CD4-positive, alpha-beta T cell (primary cell): ENCODE measurements at regions not wholly inside any gene's neighbourhood (a gene's known extent, or its start where the extent isn't known, plus 50 kb on each side); places are given as distances from the start of the nearest gene placed in this dataset.

Experiments used
- ATAC-seq: fragments of 200-7000 bp; cut with Tn5 transposase; one replicate; pipeline ENCODE4 v1.10.0; 2022; ENCODE audit warnings: mild to moderate bottlenecking; ENCODE audit not compliant: poor library complexity
- CTCF ChIA-PET: fragments of 350-600 bp; sonication (Branson Sonifier 250); formaldehyde crosslinking; loops from one replicate; lab custom pipeline; 2021; ENCODE audit warnings: antibody characterized with exemption, inconsistent platforms; lab: Charles Lee
- POLR2A ChIA-PET: fragments of 350-600 bp; sonication (Branson Sonifier 250); formaldehyde crosslinking; loops from one replicate; lab custom pipeline; 2021; ENCODE audit warnings: antibody characterized with exemption, inconsistent platforms; lab: Charles Lee
- DNase-seq, 14 experiments: peaks; one replicate each; pipeline ENCODE4 v3.0.0-alpha.2; 2013 to 2020; ENCODE audit warnings: mixed read lengths in 2 of 14
- H3K27ac ChIP-seq, 2 donors: one replicate each; pipeline versions ENCODE4 v1.5.1 to v1.7.0; 2013; ENCODE audit warnings: low read length in 2 of 2, low read depth in 1 of 2, mild to moderate bottlenecking in 1 of 2
- H3K27me3 ChIP-seq, 2 experiments: 1 replicate in 1 of 2; 2 replicates in 1 of 2; pipeline versions ENCODE4 v1.6.1 to v1.7.0; 2013; ENCODE audit warnings: low read length in 2 of 2, control low read depth in 1 of 2, mild to moderate bottlenecking in 1 of 2, moderate library complexity in 1 of 2; ENCODE audit not compliant: insufficient read depth in 2 of 2, control insufficient read depth in 1 of 2
- H3K36me3 ChIP-seq: one replicate; pipeline ENCODE4 v1.6.1; 2013; ENCODE audit warnings: low read length, control low read depth; ENCODE audit not compliant: insufficient read depth
- H3K4me1 ChIP-seq: one replicate; pipeline ENCODE4 v1.6.1; 2013; ENCODE audit warnings: low read length, control low read depth; ENCODE audit not compliant: insufficient read depth
- H3K4me3 ChIP-seq: one replicate; pipeline ENCODE4 v1.5.1; 2013; ENCODE audit warnings: mild to moderate bottlenecking, low read length, moderate library complexity
- H3K9me3 ChIP-seq, 2 experiments: 1 replicate in 1 of 2; 2 replicates in 1 of 2; pipeline versions ENCODE4 v1.6.1 to v1.7.0; 2013; ENCODE audit warnings: low read length in 2 of 2, mild to moderate bottlenecking in 2 of 2, control low read depth in 1 of 2, moderate library complexity in 1 of 2; ENCODE audit not compliant: control insufficient read depth in 1 of 2, insufficient read depth in 1 of 2
- H3K27ac Mint-ChIP-seq: one replicate; pipeline ENCODE4 v1.8.0; 2020; ENCODE audit warnings: mixed read lengths
- H3K27me3 Mint-ChIP-seq: one replicate; pipeline ENCODE4 v1.8.0; 2021; ENCODE audit warnings: mixed read lengths
- H3K36me3 Mint-ChIP-seq: one replicate; pipeline ENCODE4 v1.8.0; 2021; ENCODE audit warnings: low read depth, mixed read lengths
- H3K4me1 Mint-ChIP-seq: one replicate; pipeline ENCODE4 v1.8.0; 2021; ENCODE audit warnings: low read depth, mixed read lengths
- H3K4me3 Mint-ChIP-seq: one replicate; pipeline ENCODE4 v1.8.0; 2020; ENCODE audit warnings: mild to moderate bottlenecking, mixed read lengths
- H3K9me3 Mint-ChIP-seq: one replicate; pipeline ENCODE4 v1.8.0; 2020; ENCODE audit warnings: mixed read lengths
- CTCF ChIP-seq: fragments of 200-600 bp; IDR thresholded peaks from one replicate; pipeline ENCODE4 v1.8.0; 2022; ENCODE audit warnings: antibody characterized with exemption, mild to moderate bottlenecking
- intact Hi-C, 2 experiments: fragments of 100-400 bp; cut with DNase I in 1 of 2; cut with micrococcal nuclease in 1 of 2; formaldehyde crosslinking; loops; one replicate each; pipeline versions ENCODE4 v1.15.1 to v1.9.0; 2023 to 2025; cut with DNase I, micrococcal nuclease

GRCh38 chr13:94776300-94776699, 64.0 kb upstream of the SOX21 start:
- peaks cover 0 to 4% of the 10 kb centered on the region in 2 experiments for H3K9me3 ChIP-seq
- no peaks in the 10 kb centered on the region for H3K4me1 ChIP-seq
- no peak for ATAC-seq
- H3K9me3 Mint-ChIP-seq = no peaks in the 10 kb centered on the region
- no peak overlapping the region for H3K4me3 ChIP-seq
- no peaks in the 10 kb centered on the region for H3K4me1 Mint-ChIP-seq
- H3K27ac Mint-ChIP-seq = no peak overlapping the region
- no peaks in the 10 kb centered on the region for H3K36me3 ChIP-seq
- no peak for TF ChIP-seq CTCF
- no peak for DNase-seq
- ChIA-PET CTCF (no interaction called here), POLR2A (no interaction called here)
- intact Hi-C loops = no loop called here
- H3K27ac ChIP-seq = no peak overlapping the region
- no peak overlapping the region for H3K4me3 Mint-ChIP-seq
- no peaks in the 10 kb centered on the region for H3K36me3 Mint-ChIP-seq
- peaks cover under 1% of the 10 kb centered on the region for H3K27me3 Mint-ChIP-seq
- H3K27me3 ChIP-seq = no peaks in the 10 kb centered on the region

GRCh38 chr13:94765814-94766213, 53.5 kb upstream of the SOX21 start:
- no peak overlapping the region for H3K4me3 Mint-ChIP-seq
- DNase-seq = no peak
- H3K36me3 Mint-ChIP-seq = no peaks in the 10 kb centered on the region
- Histone ChIP-seq H3K36me3 (no peaks in the 10 kb centered on the region), H3K4me1 (no peaks in the 10 kb centered on the region), H3K27me3 (peaks cover 3 to 19% of the 10 kb centered on the region in 2 experiments), H3K9me3 (no peaks in the 10 kb centered on the region), H3K4me3 (no peak overlapping the region), H3K27ac (no peak overlapping the region)
- no peaks in the 10 kb centered on the region for H3K4me1 Mint-ChIP-seq
- ChIA-PET CTCF (no interaction called here), POLR2A (no interaction called here)
- no peak for TF ChIP-seq CTCF
- H3K9me3 Mint-ChIP-seq = no peaks in the 10 kb centered on the region
- H3K27ac Mint-ChIP-seq = no peak overlapping the region
- ATAC-seq = no peak
- peaks cover 70% of the 10 kb centered on the region for H3K27me3 Mint-ChIP-seq
- intact Hi-C loops = no loop called here

- H3K4me1 Mint-ChIP-seq = no peaks in the 10 kb centered on the region
- no peak for DNase-seq
- no peak overlapping the region for H3K4me3 Mint-ChIP-seq
These were observed 52.4 kb upstream of the SOX21 start for GRCh38 chr13:94764576-94765321.

More at GRCh38 chr13:94764576-94765321, 52.4 kb upstream of the SOX21 start:
- H3K9me3 Mint-ChIP-seq = no peaks in the 10 kb centered on the region
- no peak for TF ChIP-seq CTCF
- Histone ChIP-seq H3K36me3 (no peaks in the 10 kb centered on the region), H3K9me3 (no peaks in the 10 kb centered on the region), H3K27ac (no peak overlapping the region), H3K4me1 (no peaks in the 10 kb centered on the region), H3K27me3 (peaks cover 3 to 21% of the 10 kb centered on the region in 2 experiments), H3K4me3 (no peak overlapping the region)
- no peak overlapping the region for H3K27ac Mint-ChIP-seq
- ATAC-seq = no peak
- no peaks in the 10 kb centered on the region for H3K36me3 Mint-ChIP-seq
- ChIA-PET CTCF (no interaction called here), POLR2A (no interaction called here)
- peaks cover 70% of the 10 kb centered on the region for H3K27me3 Mint-ChIP-seq
- intact Hi-C loops = no loop called here
